Ishikawa (cell line): ENCODE measurements at regions not wholly inside any gene's neighbourhood (a gene's known extent, or its start where the extent isn't known, plus 50 kb on each side); places are given as distances from the start of the nearest gene placed in this dataset.

Experiments
- CEBPB ChIP-seq: IDR thresholded peaks from 2 replicates; pipeline ENCODE4 v1.6.1; 2012
- CREB1 ChIP-seq: IDR thresholded peaks from 2 replicates; pipeline ENCODE4 v1.6.1; 2012; ENCODE audit warnings: low read depth
- EGR1 ChIP-seq: IDR thresholded peaks from 2 replicates; pipeline ENCODE4 v1.6.1; 2012
- EP300 ChIP-seq: IDR thresholded peaks from 2 replicates; pipeline ENCODE4 v1.6.1; 2012; ENCODE audit warnings: borderline replicate concordance
- FOXM1 ChIP-seq: IDR thresholded peaks from 2 replicates; pipeline ENCODE4 v1.6.1; 2012; ENCODE audit warnings: low read depth, borderline replicate concordance
- MAX ChIP-seq: IDR thresholded peaks from 2 replicates; pipeline ENCODE4 v1.6.1; 2012
- NFIC ChIP-seq: IDR thresholded peaks from 2 replicates; pipeline ENCODE4 v1.6.1; 2012
- RAD21 ChIP-seq: IDR thresholded peaks from 2 replicates; pipeline ENCODE4 v1.6.1; 2012; ENCODE audit warnings: low read depth
- REST ChIP-seq: IDR thresholded peaks from 2 replicates; pipeline ENCODE4 v1.6.1; 2012; ENCODE audit warnings: low read depth, mild to moderate bottlenecking
- TAF1 ChIP-seq: IDR thresholded peaks from 2 replicates; pipeline ENCODE4 v1.6.1; 2012; ENCODE audit warnings: low read depth, mild to moderate bottlenecking
- TCF12 ChIP-seq: IDR thresholded peaks from 2 replicates; pipeline ENCODE4 v1.6.1; 2012; ENCODE audit warnings: low read depth
- TEAD4 ChIP-seq: IDR thresholded peaks from 2 replicates; pipeline ENCODE4 v1.6.1; 2012
- USF1 ChIP-seq: IDR thresholded peaks from 2 replicates; pipeline ENCODE4 v1.6.1; 2012
- YY1 ChIP-seq: IDR thresholded peaks from 2 replicates; pipeline ENCODE4 v1.6.1; 2012; ENCODE audit warnings: low read depth
- ZBTB7A ChIP-seq: IDR thresholded peaks from 2 replicates; pipeline ENCODE4 v1.6.1; 2012; ENCODE audit warnings: low read depth

- TF ChIP-seq RAD21 (no peak), CREB1 (no peak), USF1 (no peak), EP300 (no peak), TAF1 (no peak), CEBPB (no peak), TEAD4 (no peak), YY1 (no peak), MAX (no peak), FOXM1 (no peak), NFIC (no peak), EGR1 (no peak), ZBTB7A (no peak), REST (no peak), TCF12 (no peak)
These were observed 448.6 kb upstream of the CBLB start for GRCh38 chr3:106317141-106318055.

- TF ChIP-seq FOXM1 (no peak), CEBPB (no peak), MAX (no peak), EGR1 (no peak)
These were observed 454.8 kb upstream of the CBLB start for GRCh38 chr3:106323586-106323985.

GRCh38 chr3:106326941-106327695 is 458.3 kb upstream of the CBLB start:
- no peak for TF ChIP-seq TEAD4
- no peak for TF ChIP-seq FOXM1
- TF ChIP-seq REST, result no peak
- TF ChIP-seq ZBTB7A, result no peak
- no peak for TF ChIP-seq TCF12
- TF ChIP-seq TAF1, result no peak
- no peak for TF ChIP-seq CEBPB
- TF ChIP-seq RAD21, result no peak
- TF ChIP-seq CREB1, result no peak
- no peak for TF ChIP-seq NFIC
- TF ChIP-seq EP300, result no peak
- no peak for TF ChIP-seq YY1
- TF ChIP-seq EGR1, result no peak
- no peak for TF ChIP-seq USF1
- no peak for TF ChIP-seq MAX

GRCh38 chr3:106327696-106328025 is 458.8 kb upstream of the CBLB start:
- TF ChIP-seq RAD21 (no peak), CEBPB (no peak), NFIC (no peak)

GRCh38 chr3:106328224-106328623 is 459.4 kb upstream of the CBLB start:
- TF ChIP-seq MAX, result no peak
- TF ChIP-seq NFIC, result no peak
- no peak for TF ChIP-seq ZBTB7A
- no peak for TF ChIP-seq TCF12
- no peak for TF ChIP-seq USF1
- TF ChIP-seq EP300, result no peak
- TF ChIP-seq TEAD4, result no peak
- no peak for TF ChIP-seq FOXM1
- TF ChIP-seq RAD21, result no peak
